GM23248 (cell line): ENCODE measurements at regions not wholly inside any gene's neighbourhood (a gene's known extent, or its start where the extent isn't known, plus 50 kb on each side); places are given as distances from the start of the nearest gene placed in this dataset.

Experiments used
- DNase-seq: peaks from one replicate; pipeline ENCODE4 v3.0.0-alpha.2; 2015
- H2AFZ ChIP-seq: fragments of 200-600 bp; sonication (generic); 2 replicates; pipeline ENCODE4 v1.6.1; 2016; ENCODE audit warnings: antibody characterized with exemption
- H3F3A ChIP-seq: fragments of 200-600 bp; sonication (generic); 2 replicates; pipeline ENCODE4 v1.6.1; 2016; ENCODE audit warnings: mild to moderate bottlenecking, antibody characterized with exemption, mixed run types; ENCODE audit not compliant: insufficient read depth
- H3K27ac ChIP-seq: fragments of 200-600 bp; sonication (generic); 2 replicates; pipeline ENCODE4 v1.5.1; 2016; ENCODE audit warnings: mild to moderate bottlenecking
- H3K27me3 ChIP-seq: fragments of 200-600 bp; sonication (generic); replicated peaks from 2 replicates; pipeline ENCODE4 v1.6.1; 2016; ENCODE audit warnings: mild to moderate bottlenecking; ENCODE audit not compliant: insufficient read depth
- H3K36me3 ChIP-seq: fragments of 200-600 bp; sonication (generic); 2 replicates; pipeline ENCODE4 v1.6.1; 2016; ENCODE audit warnings: low read depth, mild to moderate bottlenecking
- H3K4me1 ChIP-seq: fragments of 200-600 bp; sonication (generic); 2 replicates; pipeline ENCODE4 v1.6.1; 2016; ENCODE audit warnings: mild to moderate bottlenecking; ENCODE audit not compliant: insufficient read depth
- H3K4me2 ChIP-seq: fragments of 200-600 bp; sonication (generic); one replicate; pipeline ENCODE4 v1.6.1; 2016; ENCODE audit warnings: mild to moderate bottlenecking; ENCODE audit not compliant: unreplicated experiment
- H3K4me3 ChIP-seq: fragments of 200-600 bp; sonication (generic); 2 replicates; pipeline ENCODE4 v1.5.1; 2016; ENCODE audit warnings: mild to moderate bottlenecking
- H3K79me2 ChIP-seq: fragments of 200-600 bp; sonication (generic); 2 replicates; pipeline ENCODE4 v1.6.1; 2016; ENCODE audit warnings: mild to moderate bottlenecking; ENCODE audit not compliant: insufficient read depth
- H3K9ac ChIP-seq: fragments of 200-600 bp; sonication (generic); 2 replicates; pipeline ENCODE4 v1.6.1; 2016; ENCODE audit warnings: mild to moderate bottlenecking
- H3K9me2 ChIP-seq: fragments of 200-600 bp; sonication (generic); 2 replicates; pipeline ENCODE4 v1.6.1; 2016; ENCODE audit warnings: mixed run types, mild to moderate bottlenecking, moderate library complexity; ENCODE audit not compliant: insufficient read depth
- H3K9me3 ChIP-seq: fragments of 200-600 bp; sonication (generic); one replicate; pipeline ENCODE4 v1.6.1; 2017; ENCODE audit warnings: low read depth
- H4K20me1 ChIP-seq: fragments of 200-600 bp; sonication (generic); 2 replicates; pipeline ENCODE4 v1.6.0; 2016; ENCODE audit not compliant: insufficient read depth
- EZH2 ChIP-seq: fragments of 200-600 bp; sonication (generic); IDR thresholded peaks from 2 replicates; pipeline ENCODE4 v1.6.1; 2018; ENCODE audit warnings: antibody characterized with exemption, mild to moderate bottlenecking; ENCODE audit not compliant: insufficient read depth, poor library complexity, severe bottlenecking
- EZH2phosphoT487 ChIP-seq: fragments of 200-600 bp; sonication (generic); IDR thresholded peaks from 2 replicates; pipeline ENCODE4 v1.6.1; 2018; ENCODE audit warnings: antibody characterized with exemption, moderate library complexity, mild to moderate bottlenecking, low read depth; ENCODE audit not compliant: insufficient read depth
- WGBS, 2 experiments: methylation state at CpG; one replicate each; pipeline ENCODE4 v1.1.6; 2015 to 2017; ENCODE audit warnings: low lambda C conversion rate in 2 of 2, low coverage in 1 of 2; ENCODE audit errors: missing lambda C conversion rate in 2 of 2; 5-methylcytosine and 5-hydroxymethylcytosine counted together
- in situ Hi-C: fragments of 300-500 bp; cut with MboI; formaldehyde crosslinking; loops from 2 replicates; pipeline ENCODE4 v1.15.0; 2020

DNA sequence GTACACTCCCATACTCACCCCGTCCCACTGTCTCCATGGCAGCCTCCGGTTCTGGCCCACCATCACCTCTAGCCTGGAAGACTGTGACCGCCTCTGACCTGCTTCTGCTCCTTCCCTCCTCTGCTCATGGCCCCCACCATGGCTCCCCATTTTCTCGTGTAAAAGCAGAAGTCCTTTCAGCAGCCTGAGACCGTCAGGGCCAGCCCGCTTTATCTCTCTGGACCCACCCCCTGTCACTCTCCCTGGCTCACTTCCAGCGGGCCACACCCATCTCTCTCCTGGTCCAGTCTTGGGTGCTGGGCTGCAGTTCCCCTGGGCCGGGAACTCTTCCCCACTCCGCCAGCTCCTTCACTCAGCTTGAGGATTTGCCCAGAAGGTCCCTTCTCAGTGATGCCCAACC lies 96.0 kb upstream of the RUFY1 start:
- Histone ChIP-seq H3K4me3 (no peak overlapping the region), H3K9me3 (no peaks in the 10 kb centered on the region), H3K4me1 (no peaks in the 10 kb centered on the region), H3K4me2 (no peak overlapping the region), H3K27me3 (no peaks in the 10 kb centered on the region), H4K20me1 (no peaks in the 10 kb centered on the region), H3K9ac (no peak overlapping the region), H3F3A (no peaks in the 10 kb centered on the region), H3K36me3 (no peaks in the 10 kb centered on the region), H3K9me2 (no peaks in the 10 kb centered on the region), H3K27ac (no peak overlapping the region), H3K79me2 (no peaks in the 10 kb centered on the region), H2AFZ (no peak overlapping the region)
- TF ChIP-seq EZH2 (no peak), EZH2phosphoT487 (no peak)
- in situ Hi-C loops = no loop called here
- WGBS, 2 experiments = 52 to 55% methylated on average over 9 of the region's 9 CpGs
- DNase-seq = no peak

DNA sequence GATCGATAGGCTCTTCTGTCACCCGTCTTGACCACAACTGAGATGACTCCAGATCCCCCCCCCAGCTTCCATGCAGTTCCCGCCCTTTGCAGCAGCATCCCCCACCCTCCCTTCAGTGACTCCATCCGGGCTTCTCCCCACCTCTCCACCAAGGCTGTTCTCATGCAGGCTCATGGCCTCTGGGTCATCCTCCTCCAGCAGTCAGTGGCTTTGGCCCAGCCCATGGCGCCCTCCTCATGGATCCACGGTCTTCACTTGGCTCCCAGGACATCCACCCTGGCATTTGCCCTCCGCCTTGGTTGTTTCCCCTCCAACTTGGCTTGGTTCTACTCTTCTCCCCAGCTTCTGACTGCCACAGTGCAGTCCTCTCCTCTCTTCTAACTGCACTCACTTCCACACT lies 96.7 kb upstream of the RUFY1 start:
- 37 to 41% methylated on average over 7 of the region's 7 CpGs for WGBS, 2 experiments
- no peak for DNase-seq
- Histone ChIP-seq H3K9ac (no peak overlapping the region), H3K4me3 (no peak overlapping the region), H4K20me1 (no peaks in the 10 kb centered on the region), H2AFZ (no peak overlapping the region), H3K79me2 (no peaks in the 10 kb centered on the region), H3K27me3 (no peaks in the 10 kb centered on the region), H3K27ac (no peak overlapping the region), H3K9me3 (no peaks in the 10 kb centered on the region), H3K4me2 (no peak overlapping the region), H3F3A (no peaks in the 10 kb centered on the region), H3K4me1 (no peaks in the 10 kb centered on the region), H3K9me2 (no peaks in the 10 kb centered on the region), H3K36me3 (no peaks in the 10 kb centered on the region)
- no peak for TF ChIP-seq EZH2phosphoT487
- no peak for TF ChIP-seq EZH2
- in situ Hi-C loops = no loop called here

DNA sequence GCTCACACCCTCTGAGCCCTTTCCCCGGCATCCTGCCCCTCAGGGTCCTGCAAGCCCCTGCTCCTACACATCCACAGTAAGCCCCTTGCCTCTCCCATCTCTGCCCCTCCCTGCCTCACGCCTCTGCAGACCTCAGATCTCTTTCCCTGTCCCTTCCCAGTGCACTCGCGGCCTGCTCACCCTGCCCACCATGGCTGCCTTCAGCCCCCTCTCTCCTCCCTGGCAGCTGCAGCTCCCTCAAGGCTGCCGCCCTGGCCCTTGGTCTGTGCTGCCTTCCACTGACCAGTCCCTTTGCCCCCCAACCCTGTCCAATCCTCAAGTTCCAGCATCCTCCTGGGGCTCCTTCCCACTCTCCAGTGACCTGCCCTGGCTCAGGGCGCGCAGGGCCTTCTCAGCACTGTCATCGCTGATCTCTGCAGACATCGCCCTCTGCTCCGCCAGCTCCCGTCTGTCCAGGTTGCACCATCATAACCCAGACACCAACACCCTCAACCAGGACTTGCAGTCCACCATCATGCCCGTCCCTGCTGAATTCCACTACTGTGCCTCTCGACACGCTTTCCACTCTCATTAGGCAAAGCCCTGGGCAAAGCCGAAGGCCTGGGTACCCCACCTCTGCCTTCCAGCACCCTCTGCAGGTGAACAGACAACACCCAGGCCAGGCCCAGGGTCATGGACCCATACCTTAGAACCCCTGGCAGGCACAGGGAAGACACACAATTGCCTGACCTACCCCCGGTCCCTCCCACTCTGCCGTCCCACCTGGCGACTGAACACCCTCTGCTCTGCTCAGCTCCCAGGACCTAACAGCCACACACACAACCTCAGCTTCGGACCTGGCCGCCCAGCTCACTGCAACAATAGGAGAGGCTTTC lies 97.8 kb upstream of the RUFY1 start:
- TF ChIP-seq EZH2phosphoT487 (no peak), EZH2 (no peak)
- Histone ChIP-seq H3K4me1 (no peaks in the 10 kb centered on the region), H2AFZ (no peak overlapping the region), H3K36me3 (no peaks in the 10 kb centered on the region), H3K9ac (no peak overlapping the region), H3K9me2 (no peaks in the 10 kb centered on the region), H3K27me3 (no peaks in the 10 kb centered on the region), H3K27ac (no peak overlapping the region), H3F3A (no peaks in the 10 kb centered on the region), H3K4me3 (no peak overlapping the region), H3K4me2 (no peak overlapping the region), H3K79me2 (no peaks in the 10 kb centered on the region), H3K9me3 (no peaks in the 10 kb centered on the region), H4K20me1 (no peaks in the 10 kb centered on the region)
- 57 to 62% methylated on average over 15 to 19 of the region's 20 CpGs for WGBS, 2 experiments
- no peak for DNase-seq
- in situ Hi-C loops = no loop called here

DNA sequence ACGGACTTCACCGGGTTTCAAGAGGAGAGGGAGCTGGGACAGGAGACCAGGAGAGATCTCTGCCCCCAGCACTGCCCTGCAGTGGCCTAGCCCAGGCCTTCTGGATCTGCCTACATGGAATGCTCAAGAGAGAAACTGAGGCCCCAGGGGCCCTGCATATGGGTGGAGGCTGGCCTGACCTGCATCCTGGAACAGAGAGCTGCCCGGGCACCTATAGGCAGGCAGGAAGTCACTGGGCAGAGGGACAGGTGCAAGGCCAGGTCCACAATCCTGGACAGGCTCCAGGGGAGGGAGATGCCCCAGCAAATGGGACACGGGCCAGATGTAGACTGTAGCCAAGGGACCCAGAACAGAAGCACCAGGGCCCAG lies 98.5 kb upstream of the RUFY1 start:
- Histone ChIP-seq H4K20me1 (no peaks in the 10 kb centered on the region), H3K36me3 (no peaks in the 10 kb centered on the region), H2AFZ (no peak overlapping the region), H3K9ac (no peak overlapping the region), H3K9me2 (no peaks in the 10 kb centered on the region), H3K4me3 (no peak overlapping the region), H3K27me3 (no peaks in the 10 kb centered on the region), H3K27ac (no peak overlapping the region), H3K4me1 (no peaks in the 10 kb centered on the region), H3F3A (no peaks in the 10 kb centered on the region), H3K4me2 (no peak overlapping the region), H3K9me3 (no peaks in the 10 kb centered on the region), H3K79me2 (no peaks in the 10 kb centered on the region)
- no peak for DNase-seq
- in situ Hi-C loops = no loop called here
- 11 to 19% methylated on average over 4 of the region's 4 CpGs for WGBS, 2 experiments
- no peak for TF ChIP-seq EZH2
- no peak for TF ChIP-seq EZH2phosphoT487
